Effector memory CD4-positive, alpha-beta T cell (primary cell): ENCODE measurements at regions not wholly inside any gene's neighbourhood (a gene's known extent, or its start where the extent isn't known, plus 50 kb on each side); places are given as distances from the start of the nearest gene placed in this dataset.

ENCODE experiments used
- DNase-seq, 3 donors: peaks; one replicate each; pipeline ENCODE4 v3.0.0-alpha.2; 2020
- H3K27ac ChIP-seq: 2 replicates; pipeline ENCODE4 v1.7.0; 2013; ENCODE audit warnings: mild to moderate bottlenecking, low read length, moderate library complexity; ENCODE audit not compliant: insufficient read depth, poor library complexity, severe bottlenecking
- H3K27me3 ChIP-seq: replicated peaks from 2 replicates; pipeline ENCODE4 v1.7.0; 2013; ENCODE audit warnings: mild to moderate bottlenecking, low read length; ENCODE audit not compliant: insufficient read depth, control insufficient read depth, poor library complexity, severe bottlenecking
- H3K36me3 ChIP-seq: 2 replicates; pipeline ENCODE4 v1.7.0; 2013; ENCODE audit warnings: mild to moderate bottlenecking, low read length, moderate library complexity; ENCODE audit not compliant: control insufficient read depth, insufficient read depth
- H3K4me1 ChIP-seq: 2 replicates; pipeline ENCODE4 v1.7.0; 2013; ENCODE audit warnings: low read length, mild to moderate bottlenecking; ENCODE audit not compliant: control insufficient read depth, insufficient read depth, poor library complexity, severe bottlenecking
- H3K4me3 ChIP-seq: 2 replicates; pipeline ENCODE4 v1.7.0; 2013; ENCODE audit warnings: low read length, low read depth, mild to moderate bottlenecking; ENCODE audit not compliant: insufficient read depth, poor library complexity, severe bottlenecking
- H3K9me3 ChIP-seq: 2 replicates; pipeline ENCODE4 v1.7.0; 2013; ENCODE audit warnings: mild to moderate bottlenecking, low read length, moderate library complexity; ENCODE audit not compliant: control insufficient read depth

GRCh38 chr5:123786411-123786810 lies 274.4 kb downstream of the CSNK1G3 start:
- Histone ChIP-seq H3K9me3 (no peaks in the 10 kb centered on the region), H3K4me3 (no peak overlapping the region), H3K27ac (no peak overlapping the region), H3K4me1 (no peaks in the 10 kb centered on the region), H3K36me3 (no peaks in the 10 kb centered on the region), H3K27me3 (no peaks in the 10 kb centered on the region)
- DNase-seq: no peak

GRCh38 chr5:123785162-123786071 lies 273.4 kb downstream of the CSNK1G3 start:
- Histone ChIP-seq H3K9me3 (no peaks in the 10 kb centered on the region), H3K4me3 (no peak overlapping the region), H3K36me3 (no peaks in the 10 kb centered on the region), H3K27ac (no peak overlapping the region), H3K27me3 (no peaks in the 10 kb centered on the region), H3K4me1 (no peaks in the 10 kb centered on the region)
- DNase-seq: no peak

- Histone ChIP-seq H3K4me3 (no peak overlapping the region), H3K27me3 (no peaks in the 10 kb centered on the region), H3K36me3 (no peaks in the 10 kb centered on the region), H3K9me3 (no peaks in the 10 kb centered on the region), H3K27ac (no peak overlapping the region), H3K4me1 (no peaks in the 10 kb centered on the region)
- no peak for DNase-seq
Observed at GRCh38 chr5:123783421-123783820, 271.4 kb downstream of the CSNK1G3 start.

GRCh38 chr5:123778641-123779040 lies 266.7 kb downstream of the CSNK1G3 start:
- Histone ChIP-seq H3K9me3 (no peaks in the 10 kb centered on the region), H3K4me1 (no peaks in the 10 kb centered on the region), H3K27me3 (no peaks in the 10 kb centered on the region), H3K36me3 (no peaks in the 10 kb centered on the region), H3K27ac (no peak overlapping the region), H3K4me3 (no peak overlapping the region)
- DNase-seq: no peak

GRCh38 chr5:123776761-123777160 lies 264.8 kb downstream of the CSNK1G3 start:
- no peak for DNase-seq
- Histone ChIP-seq H3K27me3 (no peaks in the 10 kb centered on the region), H3K9me3 (no peaks in the 10 kb centered on the region), H3K4me3 (no peak overlapping the region), H3K27ac (no peak overlapping the region), H3K4me1 (no peaks in the 10 kb centered on the region), H3K36me3 (no peaks in the 10 kb centered on the region)

GRCh38 chr5:123771715-123772114 lies 259.7 kb downstream of the CSNK1G3 start:
- DNase-seq: no peak
- no peak overlapping the region for H3K4me3 ChIP-seq
- no peaks in the 10 kb centered on the region for H3K27me3 ChIP-seq
- no peaks in the 10 kb centered on the region for H3K36me3 ChIP-seq
- H3K27ac ChIP-seq: no peak overlapping the region
- H3K4me1 ChIP-seq: no peaks in the 10 kb centered on the region
- no peaks in the 10 kb centered on the region for H3K9me3 ChIP-seq

- H3K36me3 ChIP-seq: no peaks in the 10 kb centered on the region
- H3K4me3 ChIP-seq: no peak overlapping the region
Observed at GRCh38 chr5:123763201-123763600, 251.2 kb downstream of the CSNK1G3 start.

GRCh38 chr5:123756816-123757215 lies 244.8 kb downstream of the CSNK1G3 start:
- no peaks in the 10 kb centered on the region for H3K36me3 ChIP-seq
- no peaks in the 10 kb centered on the region for H3K4me1 ChIP-seq
- H3K27me3 ChIP-seq: no peaks in the 10 kb centered on the region
- DNase-seq: no peak
- H3K4me3 ChIP-seq: no peak overlapping the region
- H3K9me3 ChIP-seq: no peaks in the 10 kb centered on the region
- no peak overlapping the region for H3K27ac ChIP-seq

More at GRCh38 chr5:123763201-123763600, 251.2 kb downstream of the CSNK1G3 start:
- Histone ChIP-seq H3K4me1 (no peaks in the 10 kb centered on the region), H3K27me3 (no peaks in the 10 kb centered on the region), H3K9me3 (no peaks in the 10 kb centered on the region), H3K27ac (no peak overlapping the region)
- no peak for DNase-seq

GRCh38 chr5:123756318-123756665 lies 244.3 kb downstream of the CSNK1G3 start:
- H3K4me1 ChIP-seq: no peaks in the 10 kb centered on the region
- H3K36me3 ChIP-seq: no peaks in the 10 kb centered on the region
- no peak overlapping the region for H3K4me3 ChIP-seq
- no peak overlapping the region for H3K27ac ChIP-seq
- H3K27me3 ChIP-seq: no peaks in the 10 kb centered on the region
- H3K9me3 ChIP-seq: no peaks in the 10 kb centered on the region
- DNase-seq: no peak

GRCh38 chr5:123755653-123756317 lies 243.8 kb downstream of the CSNK1G3 start:
- H3K27me3 ChIP-seq: no peaks in the 10 kb centered on the region
- H3K9me3 ChIP-seq: no peaks in the 10 kb centered on the region

More at GRCh38 chr5:123755653-123756317, 243.8 kb downstream of the CSNK1G3 start:
- H3K27ac ChIP-seq: no peak overlapping the region
- no peak for DNase-seq
- no peaks in the 10 kb centered on the region for H3K4me1 ChIP-seq
- H3K4me3 ChIP-seq: no peak overlapping the region
- no peaks in the 10 kb centered on the region for H3K36me3 ChIP-seq
